ENCODE measurements at regions not wholly inside any gene's neighbourhood (a gene's known extent, or its start where the extent isn't known, plus 50 kb on each side); places are given as distances from the start of the nearest gene placed in this dataset.

DNA sequence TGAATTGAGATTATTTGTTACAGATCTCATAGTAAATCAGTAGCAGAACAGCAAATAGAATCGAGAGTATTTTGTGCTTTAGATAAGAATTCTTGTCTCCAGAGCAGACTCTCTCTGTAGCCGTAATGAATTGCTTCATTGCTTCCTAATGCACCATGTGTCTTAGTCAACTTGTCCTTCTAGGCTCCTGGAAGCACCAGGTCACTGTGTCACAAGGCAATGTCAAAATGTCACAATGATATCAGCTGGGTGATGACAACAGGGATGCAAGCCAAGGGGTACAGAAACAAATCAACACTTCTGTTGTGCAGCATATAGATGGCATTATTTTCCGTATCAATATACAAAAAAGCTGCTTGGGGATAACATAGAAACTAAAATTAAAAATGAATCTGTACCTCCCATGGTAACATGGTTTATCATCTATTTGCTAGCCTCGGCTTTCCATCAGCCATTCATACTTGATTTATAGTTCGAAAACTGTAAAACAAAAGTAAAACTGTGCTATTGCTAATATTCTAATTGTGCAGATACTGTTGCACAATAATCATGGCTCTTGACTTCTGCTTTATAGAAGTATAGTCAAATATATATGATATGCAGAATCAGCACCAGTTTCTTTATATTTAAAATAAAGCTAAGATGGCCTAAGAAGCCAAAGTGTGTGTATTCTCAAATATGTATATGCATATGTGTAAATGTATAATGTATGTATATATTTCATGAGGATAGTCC is 435.9 kb upstream of the TLE4 start:
- no peak for TF ChIP-seq ZNF274 (IDR thresholded peaks at IDR 0.05; ENCODE audit: borderline replicate concordance, extremely low read depth, low read length)
- TF ChIP-seq MAFK (IDR thresholded peaks at IDR 0.05; ENCODE audit: low read depth, low read length): no peak
- TF ChIP-seq, protein P1, sequence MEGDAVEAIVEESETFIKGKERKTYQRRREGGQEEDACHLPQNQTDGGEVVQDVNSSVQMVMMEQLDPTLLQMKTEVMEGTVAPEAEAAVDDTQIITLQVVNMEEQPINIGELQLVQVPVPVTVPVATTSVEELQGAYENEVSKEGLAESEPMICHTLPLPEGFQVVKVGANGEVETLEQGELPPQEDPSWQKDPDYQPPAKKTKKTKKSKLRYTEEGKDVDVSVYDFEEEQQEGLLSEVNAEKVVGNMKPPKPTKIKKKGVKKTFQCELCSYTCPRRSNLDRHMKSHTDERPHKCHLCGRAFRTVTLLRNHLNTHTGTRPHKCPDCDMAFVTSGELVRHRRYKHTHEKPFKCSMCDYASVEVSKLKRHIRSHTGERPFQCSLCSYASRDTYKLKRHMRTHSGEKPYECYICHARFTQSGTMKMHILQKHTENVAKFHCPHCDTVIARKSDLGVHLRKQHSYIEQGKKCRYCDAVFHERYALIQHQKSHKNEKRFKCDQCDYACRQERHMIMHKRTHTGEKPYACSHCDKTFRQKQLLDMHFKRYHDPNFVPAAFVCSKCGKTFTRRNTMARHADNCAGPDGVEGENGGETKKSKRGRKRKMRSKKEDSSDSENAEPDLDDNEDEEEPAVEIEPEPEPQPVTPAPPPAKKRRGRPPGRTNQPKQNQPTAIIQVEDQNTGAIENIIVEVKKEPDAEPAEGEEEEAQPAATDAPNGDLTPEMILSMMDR (IDR thresholded peaks at IDR 0.05; ENCODE audit: control extremely low read depth in 1 of 3, insufficient read depth in 1 of 3, low read depth in 1 of 3, low read length in 3 of 3): no peak
- TF ChIP-seq POLR2A (IDR thresholded peaks at IDR 0.05; ENCODE audit: control extremely low read depth in 1 of 2, low read depth in 2 of 2, low read length in 2 of 2): no peak
- no peak for TF ChIP-seq KDM1A (IDR thresholded peaks at IDR 0.05; ENCODE audit: borderline replicate concordance, low read length)
- no peak for TF ChIP-seq TCF12 (IDR thresholded peaks at IDR 0.05; ENCODE audit: low read depth, low read length)
- no peak for TF ChIP-seq SP4 (IDR thresholded peaks at IDR 0.05; ENCODE audit: low read length)
- TF ChIP-seq RXRA (IDR thresholded peaks at IDR 0.05; ENCODE audit: insufficient read depth, low read depth, low read length): no peak
- TF ChIP-seq BCL11A (IDR thresholded peaks at IDR 0.05; ENCODE audit: low read depth in 2 of 2, low read length in 2 of 2): no peak
- TF ChIP-seq RAD21 (IDR thresholded peaks at IDR 0.05 in 1 of 2, conservative IDR thresholded peaks at IDR 0.05 in 1 of 2; ENCODE audit: low read depth in 2 of 2, low read length in 2 of 2): no peak
- TF ChIP-seq, protein P2, sequence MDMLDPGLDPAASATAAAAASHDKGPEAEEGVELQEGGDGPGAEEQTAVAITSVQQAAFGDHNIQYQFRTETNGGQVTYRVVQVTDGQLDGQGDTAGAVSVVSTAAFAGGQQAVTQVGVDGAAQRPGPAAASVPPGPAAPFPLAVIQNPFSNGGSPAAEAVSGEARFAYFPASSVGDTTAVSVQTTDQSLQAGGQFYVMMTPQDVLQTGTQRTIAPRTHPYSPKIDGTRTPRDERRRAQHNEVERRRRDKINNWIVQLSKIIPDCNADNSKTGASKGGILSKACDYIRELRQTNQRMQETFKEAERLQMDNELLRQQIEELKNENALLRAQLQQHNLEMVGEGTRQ (IDR thresholded peaks at IDR 0.05; ENCODE audit: low read length): no peak
- TF ChIP-seq, protein P3, sequence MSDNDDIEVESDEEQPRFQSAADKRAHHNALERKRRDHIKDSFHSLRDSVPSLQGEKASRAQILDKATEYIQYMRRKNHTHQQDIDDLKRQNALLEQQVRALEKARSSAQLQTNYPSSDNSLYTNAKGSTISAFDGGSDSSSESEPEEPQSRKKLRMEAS (IDR thresholded peaks at IDR 0.05): no peak
